HL-60 (cell line): ENCODE measurements at regions not wholly inside any gene's neighbourhood (a gene's known extent, or its start where the extent isn't known, plus 50 kb on each side); places are given as distances from the start of the nearest gene placed in this dataset.

Source experiments
- DNase-seq, 2 experiments: peaks; one replicate each; pipeline ENCODE4 v3.0.0-alpha.2; 2010 to 2020; ENCODE audit warnings: low read depth in 1 of 2, low spot score in 1 of 2
- H3K27ac ChIP-seq: fragments of 250-450 bp; sonication (Bioruptor Pico); replicated peaks from 2 replicates; pipeline ENCODE4 v1.5.1; 2020; ENCODE audit warnings: mild to moderate bottlenecking, moderate library complexity
- H3K27me3 ChIP-seq: fragments of 250-450 bp; sonication (Bioruptor Pico); 2 replicates; pipeline ENCODE4 v1.5.1; 2021; ENCODE audit warnings: mild to moderate bottlenecking, moderate library complexity; ENCODE audit not compliant: insufficient read depth, poor library complexity, severe bottlenecking
- H3K4me3 ChIP-seq: replicated peaks from 2 replicates; pipeline ENCODE4 v1.5.1; 2011; ENCODE audit warnings: mild to moderate bottlenecking, control low read depth, low read length; ENCODE audit not compliant: insufficient read depth
- CTCF ChIP-seq: IDR thresholded peaks from one replicate; pipeline ENCODE4 v1.5.1; 2011; ENCODE audit warnings: low read length, control low read depth, inconsistent platforms; ENCODE audit not compliant: insufficient read depth
- GABPA ChIP-seq: IDR thresholded peaks from 2 replicates; pipeline ENCODE4 v1.6.1; 2012; ENCODE audit warnings: low read depth
- POLR2AphosphoS5 ChIP-seq: IDR thresholded peaks from 2 replicates; pipeline ENCODE4 v1.6.1; 2012; ENCODE audit warnings: low read depth
- SPI1 ChIP-seq: IDR thresholded peaks from 2 replicates; pipeline ENCODE4 v1.6.1; 2012; ENCODE audit warnings: low read depth, mild to moderate bottlenecking, borderline replicate concordance
- TF ChIP-seq, protein P1 (sequence below): IDR thresholded peaks from 2 replicates; pipeline ENCODE4 v1.6.1; 2012; ENCODE audit warnings: low read depth; ENCODE audit not compliant: insufficient replicate concordance

GRCh38 chr18:55906536-55906935, 318.5 kb upstream of the TCF4 start:
- DNase-seq: no peak
- no peak overlapping the region for H3K4me3 ChIP-seq
- H3K27me3 ChIP-seq: no peaks in the 10 kb centered on the region
- no peak overlapping the region for H3K27ac ChIP-seq
- TF ChIP-seq CTCF (no peak), POLR2AphosphoS5 (no peak), SPI1 (peak; percentile 81), GABPA (no peak)
- TF ChIP-seq, protein P1, sequence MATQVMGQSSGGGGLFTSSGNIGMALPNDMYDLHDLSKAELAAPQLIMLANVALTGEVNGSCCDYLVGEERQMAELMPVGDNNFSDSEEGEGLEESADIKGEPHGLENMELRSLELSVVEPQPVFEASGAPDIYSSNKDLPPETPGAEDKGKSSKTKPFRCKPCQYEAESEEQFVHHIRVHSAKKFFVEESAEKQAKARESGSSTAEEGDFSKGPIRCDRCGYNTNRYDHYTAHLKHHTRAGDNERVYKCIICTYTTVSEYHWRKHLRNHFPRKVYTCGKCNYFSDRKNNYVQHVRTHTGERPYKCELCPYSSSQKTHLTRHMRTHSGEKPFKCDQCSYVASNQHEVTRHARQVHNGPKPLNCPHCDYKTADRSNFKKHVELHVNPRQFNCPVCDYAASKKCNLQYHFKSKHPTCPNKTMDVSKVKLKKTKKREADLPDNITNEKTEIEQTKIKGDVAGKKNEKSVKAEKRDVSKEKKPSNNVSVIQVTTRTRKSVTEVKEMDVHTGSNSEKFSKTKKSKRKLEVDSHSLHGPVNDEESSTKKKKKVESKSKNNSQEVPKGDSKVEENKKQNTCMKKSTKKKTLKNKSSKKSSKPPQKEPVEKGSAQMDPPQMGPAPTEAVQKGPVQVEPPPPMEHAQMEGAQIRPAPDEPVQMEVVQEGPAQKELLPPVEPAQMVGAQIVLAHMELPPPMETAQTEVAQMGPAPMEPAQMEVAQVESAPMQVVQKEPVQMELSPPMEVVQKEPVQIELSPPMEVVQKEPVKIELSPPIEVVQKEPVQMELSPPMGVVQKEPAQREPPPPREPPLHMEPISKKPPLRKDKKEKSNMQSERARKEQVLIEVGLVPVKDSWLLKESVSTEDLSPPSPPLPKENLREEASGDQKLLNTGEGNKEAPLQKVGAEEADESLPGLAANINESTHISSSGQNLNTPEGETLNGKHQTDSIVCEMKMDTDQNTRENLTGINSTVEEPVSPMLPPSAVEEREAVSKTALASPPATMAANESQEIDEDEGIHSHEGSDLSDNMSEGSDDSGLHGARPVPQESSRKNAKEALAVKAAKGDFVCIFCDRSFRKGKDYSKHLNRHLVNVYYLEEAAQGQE: no peak

GRCh38 chr18:55903911-55904310, 315.9 kb upstream of the TCF4 start:
- TF ChIP-seq POLR2AphosphoS5 (no peak), GABPA (no peak), SPI1 (no peak), CTCF (no peak)
- TF ChIP-seq, protein P1: no peak
- no peak for DNase-seq
- H3K4me3 ChIP-seq: no peak overlapping the region
- no peaks in the 10 kb centered on the region for H3K27me3 ChIP-seq
- no peak overlapping the region for H3K27ac ChIP-seq

- no peak for DNase-seq
- Histone ChIP-seq H3K27ac (no peak overlapping the region), H3K27me3 (no peaks in the 10 kb centered on the region), H3K4me3 (no peak overlapping the region)
- TF ChIP-seq GABPA (no peak), SPI1 (no peak), CTCF (no peak), POLR2AphosphoS5 (no peak)
- TF ChIP-seq, protein P1: no peak
These were observed 312.4 kb upstream of the TCF4 start for GRCh38 chr18:55900380-55900779.
